Transverse colon (tissue), 4 donors: ENCODE measurements at regions not wholly inside any gene's neighbourhood (a gene's known extent, or its start where the extent isn't known, plus 50 kb on each side); places are given as distances from the start of the nearest gene placed in this dataset.
"Not testable (repeated sequence)": the region's sequence is repeated elsewhere in the genome, so short reads cannot be mapped to it uniquely, and the experiment has no call there.

Experiments
- DNase-seq: peaks from one replicate; pipeline ENCODE4 v3.0.0-alpha.2; 2019
- H3K27ac ChIP-seq, 4 donors: fragments of 200-600 bp; sonication (generic); 2 replicates each; pipeline ENCODE4 v1.5.1; 2016 to 2018; ENCODE audit warnings: inconsistent platforms in 4 of 4
- H3K27me3 ChIP-seq: fragments of 200-600 bp; sonication (generic); 2 replicates; pipeline ENCODE4 v1.5.1; 2017; ENCODE audit warnings: inconsistent platforms
- H3K36me3 ChIP-seq, 4 donors: fragments of 200-600 bp; sonication (generic); 2 replicates each; pipeline ENCODE4 v1.5.1; 2017 to 2019; ENCODE audit warnings: inconsistent platforms in 4 of 4
- H3K4me1 ChIP-seq, 4 donors: fragments of 200-600 bp; sonication (generic); 2 replicates each; pipeline ENCODE4 v1.5.1; 2017 to 2020; ENCODE audit warnings: inconsistent platforms in 4 of 4
- H3K4me3 ChIP-seq, 4 donors: fragments of 200-600 bp; sonication (generic); 1 replicate in 1 of 4; 2 replicates in 3 of 4; pipeline versions ENCODE4 v1.5.1 to v1.6.1; 2017 to 2019; ENCODE audit warnings: inconsistent platforms in 4 of 4
- H3K9me3 ChIP-seq, 2 donors: fragments of 200-600 bp; sonication (generic); 2 replicates each; pipeline ENCODE4 v1.5.1; 2017 to 2019; ENCODE audit warnings: inconsistent platforms in 2 of 2
- CTCF ChIP-seq, 5 experiments: fragments of 200-600 bp in 3 of 5; fragments of 450-650 bp in 2 of 5; sonication (generic) in 3 of 5; IDR thresholded peaks; 1 replicate in 2 of 5; 2 replicates in 3 of 5; pipeline ENCODE4 v1.5.1; 2016 to 2017; ENCODE audit warnings: antibody characterized with exemption in 5 of 5, inconsistent platforms in 3 of 5, mild to moderate bottlenecking in 2 of 5, moderate library complexity in 1 of 5
- EP300 ChIP-seq: sonication (generic); formaldehyde crosslinking; IDR thresholded peaks from one replicate; pipeline ENCODE4 v1.6.1; 2017; ENCODE audit warnings: antibody characterized with exemption, low read depth
- POLR2A ChIP-seq: fragments of 450-650 bp; IDR thresholded peaks from one replicate; pipeline ENCODE4 v1.6.1; 2016; ENCODE audit warnings: antibody characterized with exemption, mild to moderate bottlenecking, moderate library complexity
- POLR2AphosphoS5 ChIP-seq, 3 donors: sonication (generic); formaldehyde crosslinking; IDR thresholded peaks; one replicate each; pipeline ENCODE4 v1.6.1; 2016; ENCODE audit warnings: antibody characterized with exemption in 3 of 3
- WGBS, 2 donors: methylation state at CpG; one replicate each; pipeline ENCODE4 v1.1.5; 2018; ENCODE audit warnings: low coverage in 1 of 2; 5-methylcytosine and 5-hydroxymethylcytosine counted together
- in situ Hi-C, 4 donors: fragments of 200-750 bp; cut with MboI; loops; one replicate each; pipeline versions ENCODE4 v1.15.0 to v1.15.1; 2017; ENCODE audit warnings: low sequenced_read_pairs in 3 of 4, low pct_ligation_motif_present in 1 of 4, low pct_unique_long_range_greater_than_20kb in 1 of 4
- intact Hi-C: fragments of 100-400 bp; cut with DNase I; formaldehyde crosslinking; loops from one replicate; pipeline ENCODE4 v1.15.1; 2023; ENCODE audit warnings: low total_unique reads

- no peaks in the 10 kb centered on the region for H3K4me1 ChIP-seq
- H3K27ac ChIP-seq = no peak overlapping the region
- intact Hi-C loops = no loop called here
- WGBS, 2 donors = 67 to 83% methylated on average over 3 to 4 of the region's 4 CpGs
- no peak overlapping the region for H3K4me3 ChIP-seq
- no peaks in the 10 kb centered on the region for H3K9me3 ChIP-seq
- DNase-seq = no peak
- H3K36me3 ChIP-seq = no peaks in the 10 kb centered on the region
- no peaks in the 10 kb centered on the region for H3K27me3 ChIP-seq
- TF ChIP-seq POLR2A (no peak), POLR2AphosphoS5 (IDR thresholded peaks at IDR 0.05) (no peak), CTCF (IDR thresholded peaks at IDR 0.05) (no peak), EP300 (no peak)
- in situ Hi-C loops = no loop called here
Measured at GRCh38 chr9:27808864-27809263, 235.6 kb upstream of the C9orf72 start.

GRCh38 chr9:27817747-27818146 is 244.5 kb upstream of the C9orf72 start:
- H3K4me3 ChIP-seq = no peak overlapping the region
- no peaks in the 10 kb centered on the region for H3K36me3 ChIP-seq
- H3K27me3 ChIP-seq = no peaks in the 10 kb centered on the region
- TF ChIP-seq POLR2A (no peak), EP300 (no peak), POLR2AphosphoS5 (IDR thresholded peaks at IDR 0.05) (no peak), CTCF (IDR thresholded peaks at IDR 0.05) (no peak)
- in situ Hi-C loops = loop anchor here in 1 of 4 donors (10.0 kb wide), 1 partner anchor 57 kb away; no protein-coding TSS in a partner anchor
- H3K4me1 ChIP-seq = no peaks in the 10 kb centered on the region
- 72% methylated on average over 3 of the region's 3 CpGs for WGBS, 2 donors
- no peak overlapping the region for H3K27ac ChIP-seq
- intact Hi-C loops = no loop called here
- no peaks in the 10 kb centered on the region for H3K9me3 ChIP-seq
- DNase-seq = no peak

- Histone ChIP-seq H3K4me1 (no peaks in the 10 kb centered on the region), H3K36me3 (no peaks in the 10 kb centered on the region), H3K27ac (no peak overlapping the region), H3K4me3 (no peak overlapping the region), H3K9me3 (no peaks in the 10 kb centered on the region), H3K27me3 (no peaks in the 10 kb centered on the region)
- in situ Hi-C loops (loop anchor here in 1 of 4 donors (10.0 kb wide), 1 partner anchor 56 kb away; no protein-coding TSS in a partner anchor), intact Hi-C loops (no loop called here)
- no peak for DNase-seq
- TF ChIP-seq POLR2A = no peak
- 91% methylated on average over 6 to 7 of the region's 7 CpGs for WGBS, 2 donors
Measured at GRCh38 chr9:27818348-27818747, 245.1 kb upstream of the C9orf72 start.

GRCh38 chr9:27828908-27829307 is 255.6 kb upstream of the C9orf72 start:
- in situ Hi-C loops = no loop called here
- TF ChIP-seq POLR2A (no peak), POLR2AphosphoS5 (IDR thresholded peaks at IDR 0.05) (no peak), EP300 (no peak), CTCF (IDR thresholded peaks at IDR 0.05) (no peak)
- 83 to 86% methylated on average over 4 of the region's 4 CpGs for WGBS, 2 donors

GRCh38 chr9:27829621-27830020 is 256.3 kb upstream of the C9orf72 start:
- intact Hi-C loops (no loop called here), in situ Hi-C loops (no loop called here)
- TF ChIP-seq EP300 (no peak), POLR2A (no peak), CTCF (IDR thresholded peaks at IDR 0.05) (no peak), POLR2AphosphoS5 (IDR thresholded peaks at IDR 0.05) (no peak)

More at GRCh38 chr9:27828908-27829307, 255.6 kb upstream of the C9orf72 start:
- Histone ChIP-seq H3K36me3 (no peaks in the 10 kb centered on the region), H3K27ac (no peak overlapping the region), H3K27me3 (no peaks in the 10 kb centered on the region), H3K9me3 (no peaks in the 10 kb centered on the region), H3K4me3 (no peak overlapping the region), H3K4me1 (no peaks in the 10 kb centered on the region)
- DNase-seq = no peak
- intact Hi-C loops = no loop called here

GRCh38 chr9:27832108-27832507 is 258.8 kb upstream of the C9orf72 start:
- H3K4me1 ChIP-seq, H3K27ac ChIP-seq, intact Hi-C loops, H3K36me3 ChIP-seq, H3K27me3 ChIP-seq, H3K9me3 ChIP-seq, H3K4me3 ChIP-seq, DNase-seq, in situ Hi-C loops: not testable (repeated sequence)
- WGBS, 2 donors = 81 to 85% methylated on average over 3 of the region's 3 CpGs

More at GRCh38 chr9:27829621-27830020, 256.3 kb upstream of the C9orf72 start:
- Histone ChIP-seq H3K4me3 (no peak overlapping the region), H3K27ac (no peak overlapping the region), H3K36me3 (no peaks in the 10 kb centered on the region), H3K9me3 (no peaks in the 10 kb centered on the region), H3K4me1 (no peaks in the 10 kb centered on the region), H3K27me3 (no peaks in the 10 kb centered on the region)
- no peak for DNase-seq
- 38% methylated on average over 1 of the region's 1 CpG; no CpG with 5 or more reads in 1 of the 2 donors for WGBS, 2 donors
